H54 (cell line): ENCODE measurements at regions not wholly inside any gene's neighbourhood (a gene's known extent, or its start where the extent isn't known, plus 50 kb on each side); places are given as distances from the start of the nearest gene placed in this dataset.
"Not testable (repeated sequence)": the region's sequence is repeated elsewhere in the genome, so short reads cannot be mapped to it uniquely, and the experiment has no call there.

Source experiments
- DNase-seq: peaks from one replicate; pipeline ENCODE4 v3.0.0; 2011; ENCODE audit warnings: low spot score, mixed read lengths; ENCODE audit not compliant: insufficient read length
- FAIRE-seq: peaks from 3 replicates; lab custom pipeline; 2011; peaks lifted over from hg19 to GRCh38; lab: Jason Lieb, UNC
- POLR2A ChIP-seq: IDR thresholded peaks from 2 replicates; pipeline ENCODE4 v1.6.1; 2011; ENCODE audit warnings: low read depth, mild to moderate bottlenecking, low read length

DNA sequence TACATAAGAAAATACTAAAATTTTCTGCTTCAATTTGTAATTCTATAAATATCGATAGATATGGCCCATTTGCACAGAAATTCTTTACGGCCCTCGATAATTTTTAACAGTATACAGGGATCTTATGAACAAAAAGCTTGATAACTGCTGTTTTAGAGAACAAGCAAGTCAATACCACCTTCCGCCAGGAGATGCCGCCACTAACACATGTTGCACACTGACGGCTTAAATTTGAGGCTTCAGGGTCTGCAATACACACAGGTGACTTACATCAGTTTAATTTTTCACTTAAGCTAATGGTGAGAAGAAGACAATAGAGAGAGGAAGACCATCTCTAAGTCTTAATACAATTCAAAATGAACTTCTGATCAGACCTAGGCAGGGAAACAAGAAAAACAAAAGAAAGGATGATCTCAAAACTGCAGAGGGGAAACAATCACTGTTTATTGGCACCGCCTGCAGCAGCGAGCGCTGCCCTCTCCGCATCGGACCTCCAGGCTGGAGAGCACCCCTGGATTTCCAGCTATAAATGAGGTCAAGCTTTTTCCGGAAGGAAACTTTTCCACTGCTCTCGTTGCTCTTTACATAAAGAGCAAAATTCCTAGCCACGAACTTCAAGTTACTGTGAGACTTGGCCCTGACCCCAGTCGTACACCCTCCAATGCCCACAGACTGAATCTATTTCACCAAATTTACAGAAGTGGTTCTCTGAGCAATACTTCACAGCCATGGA is 53.9 kb downstream of the OTOR start:
- FAIRE-seq (peak; percentile 30), DNase-seq (no peak)
- TF ChIP-seq POLR2A = no peak

DNA sequence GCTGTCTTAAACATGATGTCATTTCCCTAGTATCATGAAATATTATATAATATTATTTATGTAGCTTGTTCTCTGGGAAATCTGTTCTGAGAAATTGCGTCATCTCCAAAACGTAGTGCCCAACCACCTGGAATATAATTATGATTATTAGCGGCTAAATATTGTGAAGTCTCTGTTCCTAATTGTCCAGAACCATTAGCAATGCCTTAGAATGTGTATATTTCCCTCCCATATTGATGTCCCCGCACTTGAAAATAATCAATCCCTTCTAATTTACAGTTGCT is 54.4 kb downstream of the OTOR start:
- no peak for TF ChIP-seq POLR2A
- FAIRE-seq = no peak

DNA sequence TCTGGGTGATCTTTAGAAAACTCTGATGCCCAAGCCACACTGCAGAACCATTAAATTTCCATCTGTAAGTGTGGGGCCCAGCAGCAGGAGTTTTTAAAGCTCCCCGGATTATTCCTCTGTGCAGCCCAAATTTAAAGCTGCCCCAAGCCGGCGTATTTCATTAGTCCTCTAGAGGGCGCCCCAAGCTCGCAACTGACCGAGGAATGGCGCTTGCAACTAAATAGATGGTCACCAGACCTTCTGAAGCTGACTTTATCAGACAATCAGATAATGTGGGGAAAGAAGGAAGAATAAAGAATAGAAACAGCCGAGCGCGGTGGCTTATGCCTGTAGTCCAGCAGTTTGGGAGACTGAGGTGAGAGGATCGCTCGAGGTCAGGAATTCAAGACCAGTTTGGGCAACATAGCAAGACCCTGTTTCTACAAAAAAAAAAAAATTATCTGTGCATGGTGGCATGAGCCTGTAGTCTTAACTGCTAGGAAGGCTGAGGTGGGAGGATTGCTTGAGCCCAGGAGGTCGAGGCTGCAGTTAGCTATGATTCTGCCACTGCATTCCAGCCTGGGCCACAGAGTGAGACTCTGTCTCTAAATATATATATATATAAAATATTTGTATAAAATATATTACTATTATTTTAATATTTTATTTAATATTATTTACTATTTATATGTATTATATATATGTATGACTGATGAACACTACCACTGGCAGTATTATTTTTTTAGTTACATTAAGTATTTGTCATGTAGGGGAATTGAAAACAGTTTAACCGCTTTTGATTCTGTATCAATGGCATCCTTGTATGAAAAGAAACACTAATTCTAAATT is 56.0 kb downstream of the OTOR start:
- no peak for TF ChIP-seq POLR2A
- DNase-seq = peak; percentile 26

More for the DNA sequence above, 54.4 kb downstream of the OTOR start:
- DNase-seq = no peak

DNA sequence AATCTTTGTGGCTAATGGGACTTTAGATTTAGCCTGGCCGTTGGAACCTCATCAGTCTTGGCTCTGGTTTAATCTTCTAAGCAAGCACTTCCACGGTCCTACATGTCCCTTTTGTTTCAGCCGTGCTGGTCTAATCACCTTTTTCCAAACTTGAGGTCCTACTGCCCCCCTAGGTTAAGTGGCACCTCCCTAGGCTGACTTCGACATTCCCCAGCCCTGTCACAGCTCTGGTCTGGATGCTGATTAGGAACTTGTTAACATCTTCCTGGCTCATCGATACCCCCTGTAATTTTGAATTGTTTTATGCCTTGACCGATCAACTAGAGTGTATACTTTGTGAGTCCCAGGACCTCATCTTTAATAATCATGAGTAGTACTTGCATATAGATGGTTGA is 56.6 kb downstream of the OTOR start:
- no peak for TF ChIP-seq POLR2A
- DNase-seq (no peak), FAIRE-seq (no peak)

More for the DNA sequence above, 56.0 kb downstream of the OTOR start:
- no peak for FAIRE-seq

DNA sequence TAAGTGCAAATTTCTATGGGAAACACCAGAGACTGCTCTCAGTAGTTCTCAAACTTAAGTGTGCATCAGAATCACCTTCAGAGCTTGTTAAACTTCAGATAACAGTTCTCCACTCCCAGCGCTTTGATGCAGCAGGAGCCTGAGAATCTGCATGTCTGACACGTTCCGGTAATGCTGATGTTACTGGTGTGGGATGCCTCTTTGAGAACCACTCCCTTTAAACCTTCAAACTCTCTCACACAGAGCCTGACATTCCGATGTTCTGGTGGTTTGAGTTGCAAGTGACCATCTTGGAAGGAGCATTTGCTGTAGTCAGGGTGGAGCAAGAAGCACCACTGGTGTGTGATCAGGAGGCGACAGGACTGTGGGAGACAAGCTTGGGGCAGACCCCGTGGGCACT is 57.9 kb downstream of the OTOR start:
- DNase-seq = no peak
- no peak for FAIRE-seq
- no peak for TF ChIP-seq POLR2A

DNA sequence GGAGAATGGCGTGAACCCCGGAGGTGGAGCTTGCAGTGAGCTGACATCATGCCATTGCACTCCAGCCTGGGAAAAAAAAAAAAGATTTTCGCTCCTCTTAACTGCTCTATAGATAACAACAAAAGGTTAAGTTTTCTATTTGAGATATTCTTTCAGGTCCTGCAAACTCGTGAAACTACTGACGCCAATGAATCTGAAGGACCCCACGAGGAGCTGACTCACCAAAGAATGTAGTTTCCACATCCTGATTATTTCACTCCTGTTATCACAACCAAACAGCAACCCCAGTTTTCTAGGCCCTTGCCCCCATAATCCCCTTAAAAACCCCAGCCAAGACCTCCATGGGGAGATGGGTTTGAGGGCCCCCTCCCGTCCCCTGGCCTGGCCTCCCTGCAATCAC is 58.7 kb downstream of the OTOR start:
- TF ChIP-seq POLR2A = no peak
- no peak for DNase-seq
- no peak for FAIRE-seq

DNA sequence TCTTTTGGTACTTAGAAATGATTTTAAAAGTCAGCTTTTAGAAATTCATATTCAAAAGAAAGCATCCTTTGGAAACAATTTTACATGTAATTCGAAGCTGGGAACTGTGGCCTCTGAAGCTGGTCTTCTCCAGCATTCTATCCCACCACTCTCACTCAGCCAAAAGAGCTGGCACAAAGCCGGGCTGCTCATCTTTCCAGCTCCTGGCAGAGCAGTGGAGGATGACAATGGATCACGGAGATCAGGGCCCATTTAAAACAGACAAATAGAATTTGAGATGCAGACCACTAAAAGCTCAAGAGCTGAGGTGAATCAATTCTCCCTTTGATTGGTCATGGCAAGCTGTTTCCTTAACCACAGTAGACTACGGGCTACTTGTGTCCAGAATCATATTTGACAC is 60.6 kb downstream of the OTOR start:
- DNase-seq (no peak), FAIRE-seq (no peak)
- TF ChIP-seq POLR2A = no peak

DNA sequence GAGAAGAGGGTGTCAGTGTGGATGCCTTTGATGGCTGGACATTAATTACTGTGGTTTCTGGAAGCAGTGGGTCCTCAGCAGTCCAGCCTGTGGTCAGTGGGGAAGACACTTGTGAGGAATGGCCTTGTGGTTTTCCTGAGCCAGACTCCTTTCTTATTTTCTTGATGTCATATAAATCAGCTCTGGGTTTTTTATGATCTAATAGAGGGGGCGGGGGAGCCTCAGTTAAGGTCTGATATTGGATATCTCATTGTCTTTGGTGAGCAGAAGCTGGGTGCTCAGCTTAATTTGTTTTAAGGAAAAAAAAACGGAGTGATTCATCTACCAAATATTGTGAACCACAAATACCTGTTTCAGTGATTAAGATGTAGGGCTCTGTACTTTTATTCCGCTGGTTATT is 62.1 kb downstream of the OTOR start:
- no peak for TF ChIP-seq POLR2A
- FAIRE-seq (no peak), DNase-seq (no peak)

DNA sequence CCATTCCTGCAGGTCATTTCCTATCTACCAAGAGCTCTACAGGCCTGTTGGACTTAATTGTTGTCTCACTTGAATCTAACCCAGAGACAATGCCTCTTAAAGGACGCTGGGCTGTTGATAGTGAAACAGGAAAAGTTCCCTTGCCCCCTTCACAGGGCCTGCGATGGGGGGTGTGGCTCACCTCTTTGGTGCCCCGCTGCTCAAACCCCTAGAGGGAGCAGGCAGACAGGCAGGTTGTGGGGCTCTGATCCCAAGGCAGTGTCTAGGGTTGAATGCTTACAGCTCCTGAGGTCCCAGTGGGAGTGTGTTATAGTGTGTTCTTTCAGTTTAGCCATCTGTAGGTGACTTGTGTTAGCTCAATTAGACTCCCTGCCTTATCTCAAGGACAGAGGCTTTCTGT is 68.0 kb downstream of the OTOR start:
- no peak for FAIRE-seq
- no peak for DNase-seq
- TF ChIP-seq POLR2A = no peak

DNA sequence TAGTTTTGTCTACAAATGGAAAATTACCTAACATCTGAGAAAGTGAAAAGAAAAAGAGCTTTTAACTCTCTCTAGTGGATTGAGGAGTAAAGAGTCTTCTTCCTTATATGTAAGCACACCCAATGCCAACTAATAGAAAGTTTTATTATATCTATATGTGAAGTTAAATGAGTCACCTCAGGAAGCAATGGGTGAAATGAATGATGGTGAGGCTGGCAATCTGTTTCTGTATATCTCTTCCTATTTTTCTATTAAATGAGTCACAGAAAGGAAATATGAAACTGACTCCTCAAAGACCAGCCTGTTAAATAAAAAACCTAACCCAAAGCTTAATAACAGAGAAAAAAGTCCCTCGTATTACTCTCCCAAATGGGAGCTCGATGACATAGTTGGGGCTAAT is 71.3 kb downstream of the OTOR start:
- no peak for FAIRE-seq
- TF ChIP-seq POLR2A = no peak
- no peak for DNase-seq

DNA sequence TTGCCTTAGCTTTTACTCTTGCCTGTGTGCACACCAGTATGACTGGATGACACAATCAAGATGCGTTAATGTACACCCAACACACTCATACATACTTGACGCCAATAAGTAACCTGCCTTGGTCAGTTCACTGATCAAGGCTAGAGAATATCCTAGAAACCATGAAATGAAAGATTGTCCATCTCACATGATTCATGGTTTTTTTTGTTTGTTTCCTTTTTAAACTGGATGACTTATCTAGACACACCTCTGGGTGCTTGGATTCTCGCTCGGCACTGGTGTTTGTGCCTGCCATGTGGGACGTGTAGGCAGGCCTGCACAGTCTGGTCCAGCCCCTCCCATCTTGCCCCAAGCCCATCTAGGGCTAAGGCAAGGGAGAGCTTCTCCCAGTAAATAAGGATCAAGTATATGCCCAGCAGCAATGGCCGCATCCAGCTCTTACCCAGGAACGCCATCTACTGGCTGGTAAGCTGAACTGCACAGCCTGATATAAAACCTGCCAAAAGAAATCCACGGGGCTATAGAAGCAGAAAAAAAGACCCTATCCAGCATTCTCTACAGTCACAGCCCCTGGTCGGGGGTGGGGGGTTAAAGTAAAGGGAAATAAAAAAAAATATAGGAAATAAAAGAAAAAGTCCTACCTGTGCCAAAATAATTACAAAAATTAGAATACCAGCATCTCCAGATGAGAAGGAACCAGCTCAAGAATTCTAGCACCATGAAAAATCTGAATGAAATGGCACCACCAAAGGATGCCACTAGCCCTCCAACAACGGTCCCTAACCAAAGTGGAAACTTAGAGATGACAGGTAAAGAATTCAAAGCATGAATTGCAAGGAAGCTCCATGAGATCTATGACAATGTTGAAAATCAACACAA is 73.3 kb downstream of the OTOR start:
- no peak for DNase-seq
- FAIRE-seq = peak; percentile 15
- TF ChIP-seq POLR2A = no peak

DNA sequence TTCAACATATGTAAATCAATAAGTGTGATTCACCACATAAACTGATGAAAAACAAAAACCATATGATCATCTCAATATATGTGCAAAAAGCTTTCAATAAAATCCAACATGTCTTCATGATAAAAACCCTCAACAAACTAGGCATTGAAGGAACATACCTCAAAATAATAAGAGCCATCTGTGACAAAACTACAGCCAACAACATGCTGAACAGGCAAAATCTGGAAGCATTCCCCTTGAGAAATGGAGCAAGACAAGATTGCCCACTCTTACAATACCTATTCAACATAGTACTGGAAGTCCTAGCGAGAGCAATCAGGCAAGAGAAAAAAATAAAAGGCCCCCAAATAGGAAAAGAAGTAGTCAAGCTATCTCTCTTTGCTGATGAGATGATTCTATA is 76.5 kb downstream of the OTOR start:
- no peak for DNase-seq
- no peak for TF ChIP-seq POLR2A
- FAIRE-seq = no peak

DNA sequence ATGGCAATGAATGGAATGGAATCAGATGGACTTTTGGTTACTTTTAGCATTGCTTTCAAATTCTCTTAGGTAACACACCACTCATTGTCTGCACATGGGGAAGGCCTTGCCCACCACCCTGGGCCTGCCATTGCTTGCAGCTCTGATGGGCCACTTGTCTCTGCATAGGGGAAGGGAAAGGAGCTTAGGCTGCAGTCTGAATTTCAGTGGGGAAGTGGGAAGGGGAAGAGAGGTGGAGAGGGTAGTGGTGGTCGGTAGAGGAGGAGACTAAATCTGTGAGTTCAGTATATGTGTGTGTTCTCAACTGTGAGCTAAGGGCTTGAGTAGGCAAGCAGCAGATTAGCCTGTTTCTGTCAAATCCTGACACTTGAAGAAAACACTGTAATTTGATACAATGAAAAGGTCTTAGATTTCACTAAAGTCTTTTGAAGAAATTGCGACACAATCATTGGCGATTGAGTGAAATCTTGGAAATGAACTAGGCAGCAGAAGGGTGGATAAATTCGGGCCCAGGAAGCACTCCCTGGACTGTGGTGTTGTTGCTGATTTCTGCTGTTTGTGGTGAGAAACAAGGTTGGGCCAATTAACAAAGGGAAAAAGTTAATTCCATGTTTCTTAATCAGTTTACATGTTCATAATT is 80.6 kb downstream of the OTOR start:
- TF ChIP-seq POLR2A = no peak
- no peak for FAIRE-seq
- no peak for DNase-seq

DNA sequence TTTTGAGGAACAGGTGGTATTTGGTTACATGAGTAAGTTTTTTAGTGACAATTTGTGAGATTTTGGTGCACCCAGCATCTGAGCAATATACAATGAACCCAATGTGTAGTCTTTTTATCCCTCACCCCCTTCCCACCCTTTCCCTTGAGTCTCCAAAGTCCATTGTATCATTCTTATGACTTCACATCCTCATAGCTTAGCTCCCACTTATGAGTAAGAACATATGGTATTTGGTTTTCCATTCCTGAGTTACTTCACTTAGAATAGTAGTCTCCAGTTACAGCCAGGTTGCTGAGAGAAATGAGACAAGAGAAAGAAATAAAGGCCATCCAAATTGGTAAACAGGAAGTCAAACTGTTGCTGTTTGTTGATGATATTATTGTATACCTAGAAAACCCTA is 87.5 kb downstream of the OTOR start:
- not testable (repeated sequence) for DNase-seq, FAIRE-seq
